ENCODE measurements at regions not wholly inside any gene's neighbourhood (a gene's known extent, or its start where the extent isn't known, plus 50 kb on each side); places are given as distances from the start of the nearest gene placed in this dataset.

GRCh38 chr7:142331941-142332340 is 74.1 kb upstream of the PRSS58 start (continued):
- TF ChIP-seq, protein P1, sequence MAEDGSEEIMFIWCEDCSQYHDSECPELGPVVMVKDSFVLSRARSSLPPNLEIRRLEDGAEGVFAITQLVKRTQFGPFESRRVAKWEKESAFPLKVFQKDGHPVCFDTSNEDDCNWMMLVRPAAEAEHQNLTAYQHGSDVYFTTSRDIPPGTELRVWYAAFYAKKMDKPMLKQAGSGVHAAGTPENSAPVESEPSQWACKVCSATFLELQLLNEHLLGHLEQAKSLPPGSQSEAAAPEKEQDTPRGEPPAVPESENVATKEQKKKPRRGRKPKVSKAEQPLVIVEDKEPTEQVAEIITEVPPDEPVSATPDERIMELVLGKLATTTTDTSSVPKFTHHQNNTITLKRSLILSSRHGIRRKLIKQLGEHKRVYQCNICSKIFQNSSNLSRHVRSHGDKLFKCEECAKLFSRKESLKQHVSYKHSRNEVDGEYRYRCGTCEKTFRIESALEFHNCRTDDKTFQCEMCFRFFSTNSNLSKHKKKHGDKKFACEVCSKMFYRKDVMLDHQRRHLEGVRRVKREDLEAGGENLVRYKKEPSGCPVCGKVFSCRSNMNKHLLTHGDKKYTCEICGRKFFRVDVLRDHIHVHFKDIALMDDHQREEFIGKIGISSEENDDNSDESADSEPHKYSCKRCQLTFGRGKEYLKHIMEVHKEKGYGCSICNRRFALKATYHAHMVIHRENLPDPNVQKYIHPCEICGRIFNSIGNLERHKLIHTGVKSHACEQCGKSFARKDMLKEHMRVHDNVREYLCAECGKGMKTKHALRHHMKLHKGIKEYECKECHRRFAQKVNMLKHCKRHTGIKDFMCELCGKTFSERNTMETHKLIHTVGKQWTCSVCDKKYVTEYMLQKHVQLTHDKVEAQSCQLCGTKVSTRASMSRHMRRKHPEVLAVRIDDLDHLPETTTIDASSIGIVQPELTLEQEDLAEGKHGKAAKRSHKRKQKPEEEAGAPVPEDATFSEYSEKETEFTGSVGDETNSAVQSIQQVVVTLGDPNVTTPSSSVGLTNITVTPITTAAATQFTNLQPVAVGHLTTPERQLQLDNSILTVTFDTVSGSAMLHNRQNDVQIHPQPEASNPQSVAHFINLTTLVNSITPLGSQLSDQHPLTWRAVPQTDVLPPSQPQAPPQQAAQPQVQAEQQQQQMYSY (CRISPR knock-in tag; IDR thresholded peaks at IDR 0.05), result no peak
- TF ChIP-seq FOXJ3 (CRISPR knock-in tag; IDR thresholded peaks at IDR 0.05; ENCODE audit: borderline replicate concordance), result no peak
- no peak for TF ChIP-seq KAT7 (CRISPR knock-in tag; IDR thresholded peaks at IDR 0.05; ENCODE audit: borderline replicate concordance)
- no peak for TF ChIP-seq ZNF416 (CRISPR knock-in tag; IDR thresholded peaks at IDR 0.05)

DNA sequence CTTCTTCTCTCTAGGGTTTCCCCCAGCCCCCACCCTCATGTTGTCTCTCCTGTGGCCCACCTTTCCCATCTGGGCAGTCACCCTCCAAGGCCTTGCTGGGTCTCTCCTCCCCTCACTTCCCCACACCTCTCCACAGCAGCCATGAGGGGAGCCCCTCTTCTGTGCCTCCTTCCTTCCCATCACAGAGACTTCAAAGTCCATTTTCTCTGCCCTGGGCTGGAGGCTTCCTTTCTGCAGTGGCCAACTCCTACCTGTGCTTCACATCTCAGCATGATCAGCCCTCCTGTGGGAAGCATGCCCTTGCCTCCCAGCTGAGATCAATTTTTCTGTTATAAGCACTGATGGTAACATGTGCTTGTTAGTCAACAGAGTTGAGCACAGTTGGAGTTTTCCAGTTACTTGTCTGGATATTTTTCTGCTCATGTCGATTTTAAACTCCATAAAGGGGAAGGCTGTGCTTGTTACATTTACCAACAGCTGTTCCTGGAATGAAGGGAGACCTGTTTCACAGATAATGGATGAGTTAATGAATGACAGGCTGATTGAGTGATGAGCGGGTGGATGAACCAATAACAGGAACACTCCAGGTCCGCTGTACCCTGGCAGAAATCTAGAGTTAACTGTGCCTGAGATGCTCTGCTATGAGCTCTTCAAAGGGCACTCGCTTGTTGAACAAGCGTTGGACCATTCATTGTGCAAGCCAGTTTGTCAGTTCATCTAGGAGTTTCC is 71.4 kb upstream of the PRSS58 start:
- Mint-ChIP-seq H3K4me1 (peaks cover 26% of the 10 kb centered on the region), H3K4me3 (no peak overlapping the region), H3K9me3 (no peaks in the 10 kb centered on the region), H3K36me3 (no peaks in the 10 kb centered on the region), H3K27ac (0 out of 2 replicates have a peak overlapping the region, but pooled peaks have one; percentile 29), H3K27me3 (ENCODE audit: low read depth) (no peaks in the 10 kb centered on the region)
- CTCF ChIA-PET, result interaction anchor here (2.2 kb wide), 1 partner anchor 9 kb away, joined by 15 read pairs; no protein-coding TSS in a partner anchor
- no peak for DNase-seq (ENCODE audit: low spot score)
- no peak for ATAC-seq
- POLR2A ChIA-PET, result interaction anchor here (1.0 kb wide), 1 partner anchor 9 kb away, joined by 3 read pairs; no protein-coding TSS in a partner anchor
- no peak for TF ChIP-seq MYBL2 (CRISPR knock-in tag; IDR thresholded peaks at IDR 0.05)
- TF ChIP-seq, protein P2, sequence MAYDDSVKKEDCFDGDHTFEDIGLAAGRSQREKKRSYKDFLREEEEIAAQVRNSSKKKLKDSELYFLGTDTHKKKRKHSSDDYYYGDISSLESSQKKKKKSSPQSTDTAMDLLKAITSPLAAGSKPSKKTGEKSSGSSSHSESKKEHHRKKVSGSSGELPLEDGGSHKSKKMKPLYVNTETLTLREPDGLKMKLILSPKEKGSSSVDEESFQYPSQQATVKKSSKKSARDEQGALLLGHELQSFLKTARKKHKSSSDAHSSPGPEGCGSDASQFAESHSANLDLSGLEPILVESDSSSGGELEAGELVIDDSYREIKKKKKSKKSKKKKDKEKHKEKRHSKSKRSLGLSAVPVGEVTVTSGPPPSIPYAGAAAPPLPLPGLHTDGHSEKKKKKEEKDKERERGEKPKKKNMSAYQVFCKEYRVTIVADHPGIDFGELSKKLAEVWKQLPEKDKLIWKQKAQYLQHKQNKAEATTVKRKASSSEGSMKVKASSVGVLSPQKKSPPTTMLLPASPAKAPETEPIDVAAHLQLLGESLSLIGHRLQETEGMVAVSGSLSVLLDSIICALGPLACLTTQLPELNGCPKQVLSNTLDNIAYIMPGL (CRISPR knock-in tag; IDR thresholded peaks at IDR 0.05), result no peak
- no peak for TF ChIP-seq OVOL2 (CRISPR knock-in tag; IDR thresholded peaks at IDR 0.05; ENCODE audit: borderline replicate concordance)
- TF ChIP-seq IRF1 (CRISPR knock-in tag; IDR thresholded peaks at IDR 0.05), result no peak
- TF ChIP-seq, protein P3, sequence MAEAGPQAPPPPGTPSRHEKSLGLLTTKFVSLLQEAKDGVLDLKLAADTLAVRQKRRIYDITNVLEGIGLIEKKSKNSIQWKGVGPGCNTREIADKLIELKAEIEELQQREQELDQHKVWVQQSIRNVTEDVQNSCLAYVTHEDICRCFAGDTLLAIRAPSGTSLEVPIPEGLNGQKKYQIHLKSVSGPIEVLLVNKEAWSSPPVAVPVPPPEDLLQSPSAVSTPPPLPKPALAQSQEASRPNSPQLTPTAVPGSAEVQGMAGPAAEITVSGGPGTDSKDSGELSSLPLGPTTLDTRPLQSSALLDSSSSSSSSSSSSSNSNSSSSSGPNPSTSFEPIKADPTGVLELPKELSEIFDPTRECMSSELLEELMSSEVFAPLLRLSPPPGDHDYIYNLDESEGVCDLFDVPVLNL (CRISPR knock-in tag; IDR thresholded peaks at IDR 0.05; ENCODE audit: borderline replicate concordance, low read depth), result no peak
- no peak for TF ChIP-seq ERG (CRISPR knock-in tag; IDR thresholded peaks at IDR 0.05)
- TF ChIP-seq NFE2L1 (CRISPR knock-in tag; IDR thresholded peaks at IDR 0.05), result no peak
- no peak for TF ChIP-seq MAX (CRISPR knock-in tag; IDR thresholded peaks at IDR 0.05)
- TF ChIP-seq ESRRA (CRISPR knock-in tag; IDR thresholded peaks at IDR 0.05; ENCODE audit: borderline replicate concordance), result no peak
- no peak for TF ChIP-seq FOXK1 (CRISPR knock-in tag; IDR thresholded peaks at IDR 0.05)
- no peak for TF ChIP-seq TCF7 (CRISPR knock-in tag; IDR thresholded peaks at IDR 0.05; ENCODE audit: low read depth)
- TF ChIP-seq, protein P4, sequence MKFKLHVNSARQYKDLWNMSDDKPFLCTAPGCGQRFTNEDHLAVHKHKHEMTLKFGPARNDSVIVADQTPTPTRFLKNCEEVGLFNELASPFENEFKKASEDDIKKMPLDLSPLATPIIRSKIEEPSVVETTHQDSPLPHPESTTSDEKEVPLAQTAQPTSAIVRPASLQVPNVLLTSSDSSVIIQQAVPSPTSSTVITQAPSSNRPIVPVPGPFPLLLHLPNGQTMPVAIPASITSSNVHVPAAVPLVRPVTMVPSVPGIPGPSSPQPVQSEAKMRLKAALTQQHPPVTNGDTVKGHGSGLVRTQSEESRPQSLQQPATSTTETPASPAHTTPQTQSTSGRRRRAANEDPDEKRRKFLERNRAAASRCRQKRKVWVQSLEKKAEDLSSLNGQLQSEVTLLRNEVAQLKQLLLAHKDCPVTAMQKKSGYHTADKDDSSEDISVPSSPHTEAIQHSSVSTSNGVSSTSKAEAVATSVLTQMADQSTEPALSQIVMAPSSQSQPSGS (CRISPR knock-in tag; IDR thresholded peaks at IDR 0.05; ENCODE audit: borderline replicate concordance, low read depth), result no peak
- no peak for TF ChIP-seq ZNF512 (CRISPR knock-in tag; IDR thresholded peaks at IDR 0.05; ENCODE audit: borderline replicate concordance)
- TF ChIP-seq ZNF121 (CRISPR knock-in tag; IDR thresholded peaks at IDR 0.05), result no peak
- TF ChIP-seq ZNF138 (CRISPR knock-in tag; conservative IDR thresholded peaks at IDR 0.05), result no peak
- TF ChIP-seq ZNF317 (CRISPR knock-in tag; IDR thresholded peaks at IDR 0.05; ENCODE audit: borderline replicate concordance, low read depth), result no peak
- TF ChIP-seq NR2C2 (CRISPR knock-in tag; IDR thresholded peaks at IDR 0.05), result no peak
- no peak for TF ChIP-seq PRRX2 (CRISPR knock-in tag; IDR thresholded peaks at IDR 0.05)
